GM18519 (cell line): ENCODE measurements at regions not wholly inside any gene's neighbourhood (a gene's known extent, or its start where the extent isn't known, plus 50 kb on each side); places are given as distances from the start of the nearest gene placed in this dataset.

ENCODE experiments used
- ATAC-seq: cut with Tn5 transposase; IDR thresholded peaks from one replicate; pipeline ENCODE4 v1.9.1; 2021; ENCODE audit warnings: mild to moderate bottlenecking, moderate library complexity; ENCODE audit not compliant: unreplicated experiment, low FRiP score

DNA sequence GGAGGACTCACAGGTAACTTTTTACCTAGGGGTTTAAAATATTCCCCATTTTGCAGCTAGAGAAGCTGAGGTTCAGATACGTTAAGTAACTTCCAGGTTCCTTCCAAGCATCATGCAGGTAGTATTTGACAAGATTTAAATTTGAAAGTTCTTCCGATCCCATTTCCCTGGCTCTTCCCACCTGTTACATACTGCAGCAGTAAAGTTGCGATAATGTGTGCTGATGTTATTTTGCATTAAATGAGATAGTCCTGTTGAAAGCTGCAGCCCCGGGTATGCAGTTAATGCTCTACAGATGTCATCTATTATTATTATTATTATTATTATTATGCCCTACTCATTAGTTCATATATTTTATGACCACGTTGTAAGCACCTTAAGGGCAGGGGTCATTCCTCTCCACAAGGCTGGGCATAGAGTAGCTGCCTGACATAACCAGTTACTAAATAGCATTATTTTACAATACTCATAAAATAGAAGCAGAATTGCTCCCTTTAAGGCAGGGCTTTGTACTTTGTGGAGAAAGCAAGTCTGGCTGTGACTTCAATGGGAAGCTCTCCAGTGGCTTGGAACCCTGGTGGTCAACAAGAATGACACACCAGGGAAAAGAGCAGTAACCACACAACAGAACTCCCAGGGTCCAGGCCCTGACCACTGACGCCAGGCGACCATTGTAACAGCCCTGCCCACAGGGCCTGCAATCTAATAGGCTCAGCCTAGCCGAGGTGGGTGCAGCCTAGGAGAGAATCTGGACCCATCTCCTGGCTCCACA, 90.8 kb upstream of the CALM2 start:
- ATAC-seq, result no peak

GRCh38 chr2:47265751-47266231, 89.5 kb upstream of the CALM2 start:
- no peak for ATAC-seq

- no peak for ATAC-seq
Measured at GRCh38 chr2:47265158-47265557, 88.8 kb upstream of the CALM2 start.

DNA sequence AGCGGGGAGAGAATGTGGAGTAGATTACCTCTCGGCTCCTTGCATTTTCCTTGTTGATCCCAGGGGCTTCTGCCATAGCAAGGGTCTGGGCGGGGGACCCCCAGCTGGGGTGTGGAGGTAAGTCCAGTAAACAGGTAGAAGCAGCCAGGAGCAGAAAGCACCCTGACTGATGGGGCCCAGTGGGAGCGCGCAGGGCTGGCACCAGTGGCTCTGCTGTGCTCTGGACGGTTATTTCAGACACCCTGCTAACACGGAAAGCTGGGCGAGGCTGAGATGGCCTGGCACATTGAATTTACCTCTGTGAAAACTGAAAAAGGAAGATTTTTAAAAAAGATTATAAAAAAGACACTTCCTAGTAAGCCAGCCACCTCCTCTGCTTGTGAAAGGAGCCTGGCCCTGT, 88.4 kb upstream of the CALM2 start:
- ATAC-seq, result no peak

GRCh38 chr2:47264143-47264542, 87.8 kb upstream of the CALM2 start:
- no peak for ATAC-seq

GRCh38 chr2:47262657-47263056, 86.3 kb upstream of the CALM2 start:
- ATAC-seq, result no peak

DNA sequence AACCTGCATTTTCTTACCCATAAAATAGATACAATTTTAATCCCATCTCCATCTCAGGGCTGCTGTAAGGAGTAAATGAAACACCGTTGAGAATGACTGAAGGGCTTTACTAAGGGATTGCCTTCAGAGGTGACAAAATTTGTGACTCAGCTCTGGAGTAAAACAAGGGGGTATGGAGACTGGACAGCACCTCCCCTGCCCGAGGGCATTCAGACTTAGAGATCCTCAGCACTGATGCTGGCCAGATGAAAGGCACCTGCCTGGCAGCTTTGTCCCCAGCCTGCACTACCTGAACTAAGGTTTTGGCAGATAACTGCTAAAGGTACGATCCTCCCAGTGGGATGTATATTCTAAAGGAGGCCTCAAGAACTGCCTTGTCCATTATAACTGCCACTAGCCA, 84.7 kb upstream of the CALM2 start:
- ATAC-seq, result no peak

DNA sequence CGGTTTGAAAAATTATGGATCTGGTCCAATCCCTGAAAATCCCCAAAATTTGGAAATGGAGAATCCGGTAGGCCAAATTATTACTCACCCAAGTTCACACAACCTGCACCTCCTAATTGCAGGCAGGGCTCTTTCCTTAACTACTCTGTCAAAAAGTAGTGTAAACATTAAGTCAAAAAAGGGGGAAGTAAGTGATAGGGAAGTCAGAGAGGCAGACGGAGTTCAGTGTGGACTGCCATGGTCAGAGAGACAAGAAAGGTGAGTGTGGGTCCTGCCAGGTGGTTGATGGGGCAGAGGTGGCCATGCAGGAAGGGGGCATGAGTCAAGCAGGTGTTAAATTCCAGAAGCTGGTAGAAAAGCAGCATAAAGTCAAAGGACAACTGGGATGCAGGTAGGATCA, 83.5 kb upstream of the CALM2 start:
- ATAC-seq, result no peak

- ATAC-seq, result no peak
Measured at GRCh38 chr2:47257946-47258348, 81.6 kb upstream of the CALM2 start.

GRCh38 chr2:47256416-47257087, 80.2 kb upstream of the CALM2 start:
- no peak for ATAC-seq

- no peak for ATAC-seq
Measured at GRCh38 chr2:47255794-47256193, 79.5 kb upstream of the CALM2 start.

- ATAC-seq, result no peak
Measured at GRCh38 chr2:47254464-47254863, 78.2 kb upstream of the CALM2 start.

DNA sequence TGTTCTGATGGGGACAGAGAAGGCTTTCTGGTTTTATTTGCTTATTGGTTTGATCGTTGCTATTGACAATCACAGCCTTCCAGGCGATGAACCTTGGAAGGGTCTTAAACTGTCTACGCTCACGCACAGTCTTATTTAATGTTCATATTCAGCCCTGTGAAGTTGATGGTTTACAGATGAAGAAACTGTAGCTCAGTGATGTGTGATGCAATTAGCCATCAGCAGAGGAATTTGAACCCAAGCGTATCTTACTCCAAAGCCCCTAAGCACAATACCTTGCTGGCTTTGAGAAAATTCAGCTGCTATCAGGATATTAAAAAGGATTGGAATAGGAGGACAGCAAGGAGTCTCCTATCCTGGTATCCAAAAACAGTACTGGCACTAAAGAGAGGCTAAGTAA, 77.1 kb upstream of the CALM2 start:
- no peak for ATAC-seq

- ATAC-seq, result no peak
Measured at GRCh38 chr2:47251404-47251675, 75.0 kb upstream of the CALM2 start.

GRCh38 chr2:47250586-47251403, 74.5 kb upstream of the CALM2 start:
- no peak for ATAC-seq

GRCh38 chr2:47249931-47250330, 73.6 kb upstream of the CALM2 start:
- no peak for ATAC-seq

GRCh38 chr2:47249157-47249900, 73.0 kb upstream of the CALM2 start:
- no peak for ATAC-seq

GRCh38 chr2:47243596-47244323, 67.4 kb upstream of the CALM2 start:
- no peak for ATAC-seq

DNA sequence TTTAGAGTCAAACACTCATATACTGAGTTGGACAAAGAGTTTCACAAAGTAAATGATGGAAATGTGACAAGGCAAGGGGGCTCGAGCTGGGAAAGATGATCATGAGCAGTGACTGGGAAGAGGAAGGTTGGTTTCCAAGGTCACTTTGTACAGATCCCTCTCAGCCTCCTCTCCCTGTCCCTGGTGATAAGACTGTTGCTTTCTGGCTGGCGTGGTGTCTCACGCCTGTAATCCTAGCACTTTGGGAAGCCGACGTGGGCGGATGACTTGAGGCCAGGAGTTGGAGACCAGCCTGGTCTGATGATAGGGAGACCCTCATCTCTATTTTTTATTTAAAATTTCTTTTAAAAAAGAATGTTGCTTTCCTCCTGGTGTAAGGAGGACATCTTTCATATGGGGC, 65.4 kb upstream of the CALM2 start:
- ATAC-seq, result no peak
